ENCODE measurements at regions not wholly inside any gene's neighbourhood (a gene's known extent, or its start where the extent isn't known, plus 50 kb on each side); places are given as distances from the start of the nearest gene placed in this dataset.
"Not testable (repeated sequence)": the region's sequence is repeated elsewhere in the genome, so short reads cannot be mapped to it uniquely, and the experiment has no call there.

DNA sequence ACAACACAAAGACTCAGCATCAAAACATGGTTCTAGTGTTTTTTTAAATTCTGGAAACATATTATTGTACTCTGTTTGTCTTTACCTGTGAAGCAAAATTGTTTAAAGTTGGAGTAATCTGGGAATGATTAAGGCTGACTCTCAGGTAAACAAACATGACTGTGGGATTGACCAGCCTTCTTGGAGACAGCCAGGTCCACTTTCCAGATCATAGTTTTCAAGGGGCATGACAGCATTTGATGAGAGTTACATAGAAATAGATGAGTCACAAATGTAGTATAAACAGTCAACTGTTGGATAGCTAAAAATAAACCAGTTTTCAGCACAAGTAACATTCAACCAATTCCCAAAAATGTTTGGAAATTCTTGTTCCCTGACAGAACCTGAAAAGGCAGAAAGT, 1680.9 kb downstream of the OLFM4 start:
- no TSS peak for BruUV-seq (replicated peaks)
- intact Hi-C loops (cut with micrococcal nuclease; ENCODE audit: unreplicated experiment) = no loop called here
- Histone ChIP-seq H3K27ac (ENCODE audit: low read depth, low read length, poor library complexity, severe bottlenecking) (no peak overlapping the region), H3K27me3 (replicated peaks; ENCODE audit: insufficient read depth, low read depth, low read length, poor library complexity) (no peaks in the 10 kb centered on the region), H3K9me3 (ENCODE audit: low read depth, low read length, poor library complexity, severe bottlenecking) (no peaks in the 10 kb centered on the region), H3K4me1 (ENCODE audit: insufficient read depth, low read length, poor library complexity, severe bottlenecking) (no peaks in the 10 kb centered on the region), H3K4me3 (ENCODE audit: low read depth, low read length, poor library complexity, severe bottlenecking) (no peak overlapping the region), H3K36me3 (ENCODE audit: insufficient read depth, low read length, poor library complexity, severe bottlenecking) (no peaks in the 10 kb centered on the region)
- no peak for DNase-seq (ENCODE audit: low spot score)
- TF ChIP-seq, protein P1, sequence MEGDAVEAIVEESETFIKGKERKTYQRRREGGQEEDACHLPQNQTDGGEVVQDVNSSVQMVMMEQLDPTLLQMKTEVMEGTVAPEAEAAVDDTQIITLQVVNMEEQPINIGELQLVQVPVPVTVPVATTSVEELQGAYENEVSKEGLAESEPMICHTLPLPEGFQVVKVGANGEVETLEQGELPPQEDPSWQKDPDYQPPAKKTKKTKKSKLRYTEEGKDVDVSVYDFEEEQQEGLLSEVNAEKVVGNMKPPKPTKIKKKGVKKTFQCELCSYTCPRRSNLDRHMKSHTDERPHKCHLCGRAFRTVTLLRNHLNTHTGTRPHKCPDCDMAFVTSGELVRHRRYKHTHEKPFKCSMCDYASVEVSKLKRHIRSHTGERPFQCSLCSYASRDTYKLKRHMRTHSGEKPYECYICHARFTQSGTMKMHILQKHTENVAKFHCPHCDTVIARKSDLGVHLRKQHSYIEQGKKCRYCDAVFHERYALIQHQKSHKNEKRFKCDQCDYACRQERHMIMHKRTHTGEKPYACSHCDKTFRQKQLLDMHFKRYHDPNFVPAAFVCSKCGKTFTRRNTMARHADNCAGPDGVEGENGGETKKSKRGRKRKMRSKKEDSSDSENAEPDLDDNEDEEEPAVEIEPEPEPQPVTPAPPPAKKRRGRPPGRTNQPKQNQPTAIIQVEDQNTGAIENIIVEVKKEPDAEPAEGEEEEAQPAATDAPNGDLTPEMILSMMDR (conservative IDR thresholded peaks at IDR 0.05; ENCODE audit: low read depth, low read length) = no peak
- no peak for TF ChIP-seq EZH2 (IDR thresholded peaks at IDR 0.05; ENCODE audit: borderline replicate concordance, low read depth, low read length, poor library complexity, severe bottlenecking)
- CTCF ChIA-PET = no interaction called here
- POLR2A ChIA-PET (ENCODE audit: low non-redundant PET) = no interaction called here

DNA sequence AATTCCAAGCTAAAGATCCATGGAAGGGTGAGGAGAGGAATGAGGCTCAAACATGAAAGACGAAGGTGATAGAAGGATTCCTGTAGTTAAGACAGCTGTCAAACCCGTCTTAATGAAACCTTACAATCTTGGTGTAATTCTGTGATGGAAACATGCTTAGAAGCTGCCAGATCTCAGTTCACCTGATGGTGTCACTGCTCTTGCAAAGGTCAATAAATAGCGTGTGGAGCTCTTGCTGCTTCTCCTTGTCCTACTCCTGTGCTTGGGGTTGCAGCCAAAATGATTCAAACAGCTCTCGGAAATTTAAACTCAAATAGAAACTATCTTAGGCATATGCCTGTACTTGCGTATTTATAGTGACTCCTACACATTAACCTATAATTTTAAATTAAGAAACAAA, 1705.0 kb downstream of the OLFM4 start:
- no peak overlapping the region for H3K4me3 ChIP-seq (ENCODE audit: low read depth, low read length, poor library complexity, severe bottlenecking)
- no peak overlapping the region for H3K27ac ChIP-seq (ENCODE audit: low read depth, low read length, poor library complexity, severe bottlenecking)
- no peaks in the 10 kb centered on the region for H3K27me3 ChIP-seq (replicated peaks; ENCODE audit: insufficient read depth, low read depth, low read length, poor library complexity)
- H3K4me1 ChIP-seq (ENCODE audit: insufficient read depth, low read length, poor library complexity, severe bottlenecking) = no peaks in the 10 kb centered on the region
- TF ChIP-seq EZH2 (IDR thresholded peaks at IDR 0.05; ENCODE audit: borderline replicate concordance, low read depth, low read length, poor library complexity, severe bottlenecking) = no peak
- TF ChIP-seq, protein P1 (conservative IDR thresholded peaks at IDR 0.05; ENCODE audit: low read depth, low read length) = no peak
- peak; percentile 0 for DNase-seq (ENCODE audit: low spot score)
- intact Hi-C loops (cut with micrococcal nuclease; ENCODE audit: unreplicated experiment) = no loop called here
- no TSS peak for BruUV-seq (replicated peaks)
- POLR2A ChIA-PET (ENCODE audit: low non-redundant PET) = no interaction called here
- H3K36me3 ChIP-seq (ENCODE audit: insufficient read depth, low read length, poor library complexity, severe bottlenecking) = no peaks in the 10 kb centered on the region
- CTCF ChIA-PET = no interaction called here
- H3K9me3 ChIP-seq (ENCODE audit: low read depth, low read length, poor library complexity, severe bottlenecking) = peaks cover 6% of the 10 kb centered on the region

DNA sequence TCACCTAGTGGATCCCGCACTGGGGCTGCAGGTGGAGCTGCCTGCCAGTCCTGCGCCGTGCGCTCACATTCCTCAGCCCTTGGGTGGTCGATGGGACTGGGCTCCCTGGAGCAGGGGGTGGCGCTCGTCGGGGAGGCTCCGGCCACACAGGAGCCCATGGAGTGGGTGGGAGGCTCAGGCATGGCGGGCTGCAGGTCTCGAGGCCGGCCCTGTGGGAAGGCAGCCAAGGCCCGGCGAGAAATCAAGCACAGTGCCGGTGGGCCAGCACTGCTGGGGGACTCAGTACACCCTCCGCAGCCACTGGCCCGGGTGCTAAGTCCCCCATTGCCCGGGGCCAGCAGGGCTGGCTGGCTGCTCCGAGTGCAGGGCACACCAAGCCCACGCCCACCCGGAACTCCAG, 1708.6 kb downstream of the OLFM4 start:
- H3K4me3 ChIP-seq (ENCODE audit: low read depth, low read length, poor library complexity, severe bottlenecking); intact Hi-C loops (cut with micrococcal nuclease; ENCODE audit: unreplicated experiment); POLR2A ChIA-PET (ENCODE audit: low non-redundant PET); H3K36me3 ChIP-seq (ENCODE audit: insufficient read depth, low read length, poor library complexity, severe bottlenecking); H3K9me3 ChIP-seq (ENCODE audit: low read depth, low read length, poor library complexity, severe bottlenecking); BruUV-seq (replicated peaks); H3K4me1 ChIP-seq (ENCODE audit: insufficient read depth, low read length, poor library complexity, severe bottlenecking); CTCF ChIA-PET; DNase-seq (ENCODE audit: low spot score); H3K27me3 ChIP-seq (replicated peaks; ENCODE audit: insufficient read depth, low read depth, low read length, poor library complexity); H3K27ac ChIP-seq (ENCODE audit: low read depth, low read length, poor library complexity, severe bottlenecking): not testable (repeated sequence)

DNA sequence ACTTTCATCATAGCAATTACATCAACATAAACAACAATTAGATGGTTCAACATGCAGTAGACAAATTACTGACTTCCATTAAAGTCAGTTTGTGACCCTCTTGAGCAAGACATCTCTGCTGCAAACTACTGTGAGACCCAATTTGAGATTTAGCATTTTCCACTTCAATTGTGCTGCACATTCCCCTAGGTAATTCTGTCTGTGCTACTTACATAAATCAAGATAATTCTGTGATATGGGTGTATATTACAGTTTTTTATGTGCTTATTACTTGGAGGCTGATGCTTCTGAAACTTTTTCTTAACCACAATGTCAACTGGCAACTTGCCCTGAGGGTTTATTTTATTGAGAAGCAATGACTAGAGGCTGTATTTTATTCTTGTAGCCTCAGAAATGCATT, 1714.4 kb downstream of the OLFM4 start:
- Histone ChIP-seq H3K4me3 (ENCODE audit: low read depth, low read length, poor library complexity, severe bottlenecking) (no peak overlapping the region), H3K9me3 (ENCODE audit: low read depth, low read length, poor library complexity, severe bottlenecking) (no peaks in the 10 kb centered on the region), H3K4me1 (ENCODE audit: insufficient read depth, low read length, poor library complexity, severe bottlenecking) (no peaks in the 10 kb centered on the region), H3K27ac (ENCODE audit: low read depth, low read length, poor library complexity, severe bottlenecking) (no peak overlapping the region), H3K27me3 (replicated peaks; ENCODE audit: insufficient read depth, low read depth, low read length, poor library complexity) (no peaks in the 10 kb centered on the region), H3K36me3 (ENCODE audit: insufficient read depth, low read length, poor library complexity, severe bottlenecking) (no peaks in the 10 kb centered on the region)
- ChIA-PET CTCF (no interaction called here), POLR2A (ENCODE audit: low non-redundant PET) (no interaction called here)
- DNase-seq (ENCODE audit: low spot score) = no peak
- intact Hi-C loops (cut with micrococcal nuclease; ENCODE audit: unreplicated experiment) = no loop called here
- TF ChIP-seq, protein P1 (conservative IDR thresholded peaks at IDR 0.05; ENCODE audit: low read depth, low read length) = no peak
- no peak for TF ChIP-seq EZH2 (IDR thresholded peaks at IDR 0.05; ENCODE audit: borderline replicate concordance, low read depth, low read length, poor library complexity, severe bottlenecking)
- BruUV-seq (replicated peaks) = no TSS peak
